ENCODE measurements at regions not wholly inside any gene's neighbourhood (a gene's known extent, or its start where the extent isn't known, plus 50 kb on each side); places are given as distances from the start of the nearest gene placed in this dataset.

DNA sequence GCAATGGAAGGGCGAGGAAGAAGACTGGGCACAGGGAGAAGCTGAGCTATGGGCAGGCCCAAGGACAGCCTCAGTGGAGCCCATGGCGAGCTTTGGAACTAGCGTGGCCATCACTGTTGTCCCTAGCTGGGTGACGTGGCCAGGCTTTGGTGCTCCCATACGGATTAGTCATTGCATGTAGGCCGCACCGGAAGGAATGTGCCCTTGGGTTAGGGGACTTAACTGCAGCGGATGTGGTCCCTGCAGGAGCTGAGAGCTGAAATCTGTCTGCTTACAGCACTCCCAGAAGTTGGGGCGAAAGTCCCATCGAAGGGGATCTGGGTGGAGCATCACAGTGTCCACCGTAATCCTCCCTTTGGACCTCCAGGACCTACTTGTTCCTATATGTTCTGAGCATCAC is 133.7 kb downstream of the PAPOLA start:
- Histone ChIP-seq H4K20me1 (ENCODE audit: insufficient read depth, low read length) (no peaks in the 10 kb centered on the region), H3K9me2 (ENCODE audit: low read depth, low read length) (no peaks in the 10 kb centered on the region), H3K36me3 (ENCODE audit: insufficient read depth, low read length) (no peaks in the 10 kb centered on the region), H3K27me3 (ENCODE audit: insufficient read depth, low read length) (0 out of 2 replicates have a peak, but pooled peaks cover 10% of the 10 kb centered on the region), H3K4me3 (ENCODE audit: low read depth, low read length, poor library complexity, severe bottlenecking) (no peak overlapping the region), H3K4me2 (ENCODE audit: low read length) (no peak overlapping the region), H3F3A (ENCODE audit: insufficient read depth, low read length) (no peaks in the 10 kb centered on the region), H3K9me3 (ENCODE audit: low read length) (no peaks in the 10 kb centered on the region), H3K4me1 (ENCODE audit: insufficient read depth, low read length, severe bottlenecking) (no peaks in the 10 kb centered on the region), H3K27ac (ENCODE audit: low read depth, low read length, poor library complexity, severe bottlenecking) (no peak overlapping the region), H3K79me2 (ENCODE audit: insufficient read depth, low read length) (no peaks in the 10 kb centered on the region), H2AFZ (ENCODE audit: low read length) (no peak overlapping the region), H3K9ac (ENCODE audit: low read length) (no peak overlapping the region)
- TF ChIP-seq EZH2 (IDR thresholded peaks at IDR 0.05; ENCODE audit: borderline replicate concordance, low read length) = no peak
- TF ChIP-seq CTCF (IDR thresholded peaks at IDR 0.05; ENCODE audit: low read length) = no peak

- 0 out of 2 replicates have a peak, but pooled peaks cover 10% of the 10 kb centered on the region for H3K27me3 ChIP-seq (ENCODE audit: insufficient read depth, low read length)
- no peaks in the 10 kb centered on the region for H3F3A ChIP-seq (ENCODE audit: insufficient read depth, low read length)
- H4K20me1 ChIP-seq (ENCODE audit: insufficient read depth, low read length) = no peaks in the 10 kb centered on the region
- no peaks in the 10 kb centered on the region for H3K9me3 ChIP-seq (ENCODE audit: low read length)
- H3K79me2 ChIP-seq (ENCODE audit: insufficient read depth, low read length) = no peaks in the 10 kb centered on the region
- TF ChIP-seq CTCF (IDR thresholded peaks at IDR 0.05; ENCODE audit: low read length) = no peak
- no peak for TF ChIP-seq EZH2 (IDR thresholded peaks at IDR 0.05; ENCODE audit: borderline replicate concordance, low read length)
- H3K27ac ChIP-seq (ENCODE audit: low read depth, low read length, poor library complexity, severe bottlenecking) = no peak overlapping the region
- H3K9ac ChIP-seq (ENCODE audit: low read length) = no peak overlapping the region
- H3K9me2 ChIP-seq (ENCODE audit: low read depth, low read length) = no peaks in the 10 kb centered on the region
- H3K4me3 ChIP-seq (ENCODE audit: low read depth, low read length, poor library complexity, severe bottlenecking) = no peak overlapping the region
- H2AFZ ChIP-seq (ENCODE audit: low read length) = no peak overlapping the region
- no peaks in the 10 kb centered on the region for H3K36me3 ChIP-seq (ENCODE audit: insufficient read depth, low read length)
- no peak overlapping the region for H3K4me2 ChIP-seq (ENCODE audit: low read length)
- no peaks in the 10 kb centered on the region for H3K4me1 ChIP-seq (ENCODE audit: insufficient read depth, low read length, severe bottlenecking)
Observed at GRCh38 chr14:96637521-96637920, 135.3 kb downstream of the PAPOLA start.

DNA sequence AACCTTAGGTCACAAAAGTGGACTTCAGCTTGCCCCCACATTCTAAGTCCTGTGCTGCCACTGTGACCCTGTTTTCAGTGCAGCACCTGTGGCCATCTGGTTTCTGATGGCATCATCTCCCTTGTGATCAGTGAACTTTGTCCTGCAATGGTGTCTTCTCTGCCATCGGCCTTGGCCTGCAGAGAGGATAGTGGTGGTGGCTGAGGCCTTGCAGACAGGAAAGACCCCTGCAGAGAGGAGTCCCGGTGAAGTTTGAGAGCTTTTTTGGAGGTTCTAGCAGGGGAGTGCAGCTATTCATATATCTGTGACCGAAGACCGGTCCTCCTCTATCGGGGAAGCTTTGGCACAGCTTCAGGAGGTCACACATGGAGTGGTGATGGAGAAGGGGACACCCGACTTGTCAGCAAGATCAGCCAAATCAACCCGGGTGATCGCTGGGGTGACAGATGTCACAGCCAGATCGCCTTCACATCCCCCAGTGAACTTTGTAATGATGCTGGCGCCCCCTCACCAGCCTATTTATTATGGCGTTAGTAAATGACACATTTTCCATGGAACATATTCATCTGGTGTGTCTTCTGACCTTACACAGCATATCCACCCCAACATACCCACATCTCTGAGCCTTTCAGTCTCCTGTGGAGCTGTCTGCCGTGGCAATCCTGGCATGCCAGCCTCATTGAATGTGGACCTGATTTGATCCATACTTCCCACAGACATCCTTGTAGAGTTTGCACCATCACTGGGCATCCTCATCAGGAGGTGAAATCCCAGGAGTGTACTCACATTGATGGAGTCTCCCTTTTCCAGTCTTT is 136.1 kb downstream of the PAPOLA start:
- Histone ChIP-seq H3K9ac (ENCODE audit: low read length) (no peak overlapping the region), H2AFZ (ENCODE audit: low read length) (no peak overlapping the region), H3K27me3 (ENCODE audit: insufficient read depth, low read length) (peaks cover 10% of the 10 kb centered on the region; the same call in 1 of the 2 replicates), H3K4me3 (ENCODE audit: low read depth, low read length, poor library complexity, severe bottlenecking) (no peak overlapping the region), H3K36me3 (ENCODE audit: insufficient read depth, low read length) (no peaks in the 10 kb centered on the region), H3K4me1 (ENCODE audit: insufficient read depth, low read length, severe bottlenecking) (no peaks in the 10 kb centered on the region), H4K20me1 (ENCODE audit: insufficient read depth, low read length) (no peaks in the 10 kb centered on the region), H3K9me3 (ENCODE audit: low read length) (no peaks in the 10 kb centered on the region), H3K4me2 (ENCODE audit: low read length) (no peak overlapping the region), H3K27ac (ENCODE audit: low read depth, low read length, poor library complexity, severe bottlenecking) (no peak overlapping the region), H3K9me2 (ENCODE audit: low read depth, low read length) (no peaks in the 10 kb centered on the region), H3F3A (ENCODE audit: insufficient read depth, low read length) (no peaks in the 10 kb centered on the region), H3K79me2 (ENCODE audit: insufficient read depth, low read length) (no peaks in the 10 kb centered on the region)
- TF ChIP-seq EZH2 (IDR thresholded peaks at IDR 0.05; ENCODE audit: borderline replicate concordance, low read length) (no peak), CTCF (IDR thresholded peaks at IDR 0.05; ENCODE audit: low read length) (no peak)
